H1 (cell line): ENCODE measurements at regions not wholly inside any gene's neighbourhood (a gene's known extent, or its start where the extent isn't known, plus 50 kb on each side); places are given as distances from the start of the nearest gene placed in this dataset.
A peak's percentile ranks its signal among the peaks of the same experiment; 100 is the strongest.

ENCODE experiments used
- CTCF ChIA-PET: fragments of 300-600 bp; sonication (Branson Sonifier 250); formaldehyde crosslinking; loops from one replicate; lab custom pipeline; 2021; ENCODE audit not compliant: partially characterized antibody; lab: Charles Lee
- POLR2A ChIA-PET: fragments of 300-600 bp; sonication (Branson Sonifier 250); formaldehyde crosslinking; loops from one replicate; lab custom pipeline; 2021; ENCODE audit warnings: inconsistent platforms; ENCODE audit not compliant: partially characterized antibody; lab: Charles Lee
- DNase-seq, 2 experiments: peaks; one replicate each; pipeline versions ENCODE4 v3.0.0 to v3.0.0-alpha.2; 2010 to 2022; ENCODE audit warnings: low spot score in 2 of 2, low read depth in 1 of 2, mixed read lengths in 1 of 2
- FAIRE-seq: peaks from 2 replicates; lab custom pipeline; 2011; peaks lifted over from hg19 to GRCh38; lab: Jason Lieb, UNC
- H2AFZ ChIP-seq: 2 replicates; pipeline ENCODE4 v1.8.1; 2012; ENCODE audit warnings: low read length, inconsistent platforms
- H2AK5ac ChIP-seq: 2 replicates; pipeline ENCODE4 v1.6.1; 2013; ENCODE audit warnings: low read depth, low read length
- H2BK120ac ChIP-seq: replicated peaks from 2 replicates; pipeline ENCODE3; 2013; ENCODE audit warnings: low read depth, low read length, inconsistent platforms
- H2BK12ac ChIP-seq: 2 replicates; pipeline ENCODE4 v1.6.1; 2013; ENCODE audit warnings: low read depth, low read length
- H2BK15ac ChIP-seq: 2 replicates; pipeline ENCODE4 v1.6.1; 2013; ENCODE audit warnings: low read length
- H2BK20ac ChIP-seq: 2 replicates; pipeline ENCODE4 v1.6.1; 2013; ENCODE audit warnings: low read length
- H2BK5ac ChIP-seq: 2 replicates; pipeline ENCODE4 v1.6.1; 2013; ENCODE audit warnings: low read depth, low read length
- H3K14ac ChIP-seq: 2 replicates; pipeline ENCODE4 v1.6.1; 2013; ENCODE audit warnings: inconsistent platforms; ENCODE audit not compliant: insufficient read length
- H3K18ac ChIP-seq: 2 replicates; pipeline ENCODE4 v1.6.1; 2013; ENCODE audit warnings: low read length; ENCODE audit errors: extremely low read depth
- H3K23ac ChIP-seq: 2 replicates; pipeline ENCODE4 v1.6.1; 2013; ENCODE audit warnings: inconsistent platforms; ENCODE audit not compliant: insufficient read length
- H3K23me2 ChIP-seq: 2 replicates; pipeline ENCODE4 v1.6.1; 2013; ENCODE audit warnings: low read depth, low read length
- H3K27ac ChIP-seq: 2 replicates; pipeline ENCODE4 v1.6.1; 2011; ENCODE audit warnings: low read depth, low read length, inconsistent platforms
- H3K27me3 ChIP-seq, 4 experiments: replicated peaks in 1 of 4; 1 replicate in 1 of 4; 2 replicates in 3 of 4; pipeline versions ENCODE4 v1.6.1 to v1.8.1; 2011 to 2013; ENCODE audit warnings: low read length in 3 of 4, mild to moderate bottlenecking in 3 of 4, inconsistent platforms in 2 of 4, mixed read lengths in 2 of 4, moderate library complexity in 1 of 4; ENCODE audit not compliant: control insufficient read depth in 3 of 4, insufficient read depth in 3 of 4; ENCODE audit errors: extremely low read depth in 1 of 4
- H3K36me3 ChIP-seq, 4 experiments: 2 replicates each; pipeline versions ENCODE4 v1.6.1 to v1.8.1; 2011 to 2013; ENCODE audit warnings: mild to moderate bottlenecking in 4 of 4, low read length in 3 of 4, moderate library complexity in 2 of 4, control low read depth in 1 of 4, inconsistent platforms in 1 of 4; ENCODE audit not compliant: insufficient read depth in 4 of 4, control insufficient read depth in 2 of 4
- H3K4ac ChIP-seq: replicated peaks from 2 replicates; pipeline ENCODE3; 2013; ENCODE audit warnings: low read length, low read depth, mixed read lengths, inconsistent platforms; ENCODE audit not compliant: insufficient read length
- H3K4me1 ChIP-seq, 4 experiments: replicated peaks in 1 of 4; 1 replicate in 1 of 4; 2 replicates in 3 of 4; pipeline versions ENCODE4 v1.6.1 to v1.8.1; 2011 to 2013; ENCODE audit warnings: low read length in 3 of 4, inconsistent platforms in 2 of 4, mixed read lengths in 1 of 4; ENCODE audit not compliant: insufficient read depth in 4 of 4, control insufficient read depth in 3 of 4
- H3K4me2 ChIP-seq, 2 experiments: 2 replicates each; pipeline versions ENCODE4 v1.6.1 to v1.8.1; 2011 to 2013; ENCODE audit warnings: low read depth in 2 of 2, low read length in 2 of 2, control low read depth in 1 of 2, inconsistent platforms in 1 of 2, mild to moderate bottlenecking in 1 of 2; ENCODE audit not compliant: insufficient read depth in 1 of 2
- H3K4me3 ChIP-seq, 4 experiments: fragments of 200-600, 300-600 bp in 1 of 4; sonication (generic), shearing (Covaris generic), sonication (Bioruptor Twin) in 1 of 4; 2 replicates each; pipeline versions ENCODE4 v1.5.1 to v1.8.1; 2011 to 2016; ENCODE audit warnings: low read length in 4 of 4, low read depth in 3 of 4, control low read depth in 2 of 4, inconsistent platforms in 2 of 4, mild to moderate bottlenecking in 2 of 4, mixed read lengths in 1 of 4, moderate library complexity in 1 of 4; ENCODE audit not compliant: insufficient read depth in 2 of 4; ENCODE audit errors: extremely low read depth in 1 of 4
- H3K56ac ChIP-seq: replicated peaks from 2 replicates; pipeline ENCODE3; 2013; ENCODE audit warnings: low read depth, mild to moderate bottlenecking, mixed read lengths, low read length, inconsistent platforms; ENCODE audit not compliant: insufficient read length
- H3K79me1 ChIP-seq: 2 replicates; pipeline ENCODE4 v1.6.1; 2013; ENCODE audit warnings: low read depth, low read length, control low read depth
- H3K79me2 ChIP-seq, 2 experiments: 2 replicates each; pipeline versions ENCODE4 v1.6.1 to v1.8.1; 2012 to 2013; ENCODE audit warnings: low read length in 2 of 2, mild to moderate bottlenecking in 2 of 2, inconsistent platforms in 1 of 2; ENCODE audit not compliant: insufficient read depth in 2 of 2, control insufficient read depth in 1 of 2
- H3K9ac ChIP-seq, 4 experiments: replicated peaks in 1 of 4; 1 replicate in 1 of 4; 2 replicates in 3 of 4; pipeline versions ENCODE4 v1.6.1 to v1.8.1; 2011 to 2013; ENCODE audit warnings: low read depth in 3 of 4, low read length in 3 of 4, control low read depth in 2 of 4, mild to moderate bottlenecking in 2 of 4, moderate library complexity in 2 of 4, inconsistent platforms in 1 of 4; ENCODE audit errors: extremely low read depth in 1 of 4
- H3K9me3 ChIP-seq, 2 experiments: 2 replicates each; pipeline versions ENCODE4 v1.6.1 to v1.8.1; 2012 to 2013; ENCODE audit warnings: mild to moderate bottlenecking in 2 of 2, moderate library complexity in 2 of 2, control low read depth in 1 of 2, inconsistent platforms in 1 of 2, low read depth in 1 of 2, low read length in 1 of 2, mixed read lengths in 1 of 2; ENCODE audit not compliant: insufficient read depth in 2 of 2
- H4K20me1 ChIP-seq, 2 experiments: replicated peaks in 1 of 2; 2 replicates each; pipeline versions ENCODE3 to v1.8.1; 2011 to 2013; ENCODE audit warnings: inconsistent platforms in 2 of 2, low read length in 2 of 2, mild to moderate bottlenecking in 1 of 2; ENCODE audit not compliant: insufficient read depth in 2 of 2, control insufficient read depth in 1 of 2
- H4K5ac ChIP-seq: 2 replicates; pipeline ENCODE4 v1.6.1; 2013; ENCODE audit warnings: low read length, low read depth, mixed read lengths, inconsistent platforms; ENCODE audit not compliant: insufficient read length
- H4K8ac ChIP-seq: 2 replicates; pipeline ENCODE4 v1.8.0; 2013; ENCODE audit warnings: mild to moderate bottlenecking, moderate library complexity, low read length, inconsistent platforms; ENCODE audit not compliant: insufficient read depth; ENCODE audit errors: extremely low read depth
- H4K91ac ChIP-seq: replicated peaks from 2 replicates; pipeline ENCODE3; 2013; ENCODE audit warnings: low read length, mixed read lengths, inconsistent platforms; ENCODE audit not compliant: insufficient read length
- CEBPB ChIP-seq: IDR thresholded peaks from 2 replicates; pipeline ENCODE4 v1.6.1; 2012; ENCODE audit warnings: low read depth, low read length
- CHD2 ChIP-seq: IDR thresholded peaks from 2 replicates; pipeline ENCODE4 v1.6.1; 2012; ENCODE audit warnings: low read length, improper control_type of control experiment
- CTCF ChIP-seq, 3 experiments: IDR thresholded peaks; 1 replicate in 2 of 3; 2 replicates in 1 of 3; pipeline versions ENCODE4 v1.5.1 to v1.6.1; 2011; ENCODE audit warnings: low read length in 3 of 3, mild to moderate bottlenecking in 3 of 3, inconsistent platforms in 2 of 3, low read depth in 1 of 3, moderate library complexity in 1 of 3; ENCODE audit not compliant: insufficient read depth in 1 of 3; ENCODE audit errors: control extremely low read depth in 1 of 3
- POLR2AphosphoS5 ChIP-seq: IDR thresholded peaks from 2 replicates; pipeline ENCODE4 v1.6.1; 2011; ENCODE audit warnings: low read depth, low read length
- RAD21 ChIP-seq, 2 experiments: IDR thresholded peaks in 1 of 2; conservative IDR thresholded peaks in 1 of 2; 2 replicates each; pipeline ENCODE4 v1.6.1; 2011; ENCODE audit warnings: low read depth in 2 of 2, low read length in 2 of 2, improper control_type of control experiment in 1 of 2, inconsistent platforms in 1 of 2, mild to moderate bottlenecking in 1 of 2, moderate library complexity in 1 of 2
- SP1 ChIP-seq: IDR thresholded peaks from 2 replicates; pipeline ENCODE4 v1.6.1; 2011; ENCODE audit warnings: low read depth, low read length
- WGBS, 2 experiments: shearing (Covaris generic) in 1 of 2; methylation state at CpG; one replicate each; pipeline versions ENCODE4 v1.1.6 to v1.1.7; 2013 to 2015; ENCODE audit warnings: low lambda C conversion rate in 2 of 2, mixed read lengths in 2 of 2, inconsistent platforms in 1 of 2, low coverage in 1 of 2, missing lambda C conversion rate in 1 of 2; ENCODE audit not compliant: insufficient replicate concordance in 2 of 2, insufficient coverage in 1 of 2, insufficient read length in 1 of 2; ENCODE audit errors: extremely low coverage in 1 of 2, missing lambda C conversion rate in 1 of 2; 5-methylcytosine and 5-hydroxymethylcytosine counted together

GRCh38 chr4:43234626-43235415 lies 342.3 kb downstream of the GRXCR1 start:
- no peak overlapping the region for H2BK12ac ChIP-seq
- peak overlapping the region; percentile 55; the same call in 1 of the 2 replicates for H2AFZ ChIP-seq
- H3K4me3 ChIP-seq = no peak overlapping the region
- H2AK5ac ChIP-seq = no peak overlapping the region
- H2BK5ac ChIP-seq = no peak overlapping the region
- no peak overlapping the region for H2BK20ac ChIP-seq
- POLR2A ChIA-PET = no interaction called here
- H3K4ac ChIP-seq = no peak overlapping the region
- no peak overlapping the region for H2BK120ac ChIP-seq
- no peak overlapping the region for H3K14ac ChIP-seq
- no peak overlapping the region for H3K23ac ChIP-seq
- H4K5ac ChIP-seq = no peak overlapping the region
- no peaks in the 10 kb centered on the region for H3K79me2 ChIP-seq
- no peaks in the 10 kb centered on the region for H3K9me3 ChIP-seq
- no peak overlapping the region for H3K27ac ChIP-seq
- no peak overlapping the region for H3K18ac ChIP-seq
- no peaks in the 10 kb centered on the region for H4K20me1 ChIP-seq
- H3K9ac ChIP-seq = no peak overlapping the region
- TF ChIP-seq CHD2 = no peak
- TF ChIP-seq CTCF (IDR thresholded peaks at IDR 0.05; ENCODE audit: control extremely low read depth in 1 of 3, insufficient read depth in 1 of 3, low read depth in 1 of 3, low read length in 3 of 3) = no peak
- no peak for TF ChIP-seq RAD21 (IDR thresholded peaks at IDR 0.05 in 1 of 2, conservative IDR thresholded peaks at IDR 0.05 in 1 of 2; ENCODE audit: low read depth in 2 of 2, low read length in 2 of 2)
- no peak for TF ChIP-seq POLR2AphosphoS5
- no peak for TF ChIP-seq SP1
- TF ChIP-seq CEBPB = no peak
- H3K23me2 ChIP-seq = no peaks in the 10 kb centered on the region
- H3K79me1 ChIP-seq = no peaks in the 10 kb centered on the region
- no peak for FAIRE-seq
- no peak overlapping the region for H4K91ac ChIP-seq
- CTCF ChIA-PET = no interaction called here
- 84% methylated on average over 5 of the region's 5 CpGs; no CpG with 5 or more reads in 1 of the 2 experiments for WGBS, 2 experiments
- H4K8ac ChIP-seq = no peak overlapping the region
- H3K56ac ChIP-seq = no peak overlapping the region
- no peak overlapping the region for H2BK15ac ChIP-seq
- no peak for DNase-seq
- H3K27me3 ChIP-seq = no peaks in the 10 kb centered on the region
- no peaks in the 10 kb centered on the region for H3K4me1 ChIP-seq
- no peak overlapping the region for H3K4me2 ChIP-seq
- no peaks in the 10 kb centered on the region for H3K36me3 ChIP-seq
